Activated CD4-positive, CD25-positive, alpha-beta regulatory T cell treated with anti-CD3 and anti-CD28 coated beads, Interleukin-2, amount 50 U/mL, for 72 hours (primary cell): ENCODE measurements at regions not wholly inside any gene's neighbourhood (a gene's known extent, or its start where the extent isn't known, plus 50 kb on each side); places are given as distances from the start of the nearest gene placed in this dataset.
"Not testable (repeated sequence)": the region's sequence is repeated elsewhere in the genome, so short reads cannot be mapped to it uniquely, and the experiment has no call there.

ENCODE experiments used
- DNase-seq: peaks from one replicate; pipeline ENCODE4 v3.0.0; 2021

GRCh38 chr9:117649126-117649525 lies 55.1 kb upstream of the TLR4 start:
- DNase-seq: no peak

DNA sequence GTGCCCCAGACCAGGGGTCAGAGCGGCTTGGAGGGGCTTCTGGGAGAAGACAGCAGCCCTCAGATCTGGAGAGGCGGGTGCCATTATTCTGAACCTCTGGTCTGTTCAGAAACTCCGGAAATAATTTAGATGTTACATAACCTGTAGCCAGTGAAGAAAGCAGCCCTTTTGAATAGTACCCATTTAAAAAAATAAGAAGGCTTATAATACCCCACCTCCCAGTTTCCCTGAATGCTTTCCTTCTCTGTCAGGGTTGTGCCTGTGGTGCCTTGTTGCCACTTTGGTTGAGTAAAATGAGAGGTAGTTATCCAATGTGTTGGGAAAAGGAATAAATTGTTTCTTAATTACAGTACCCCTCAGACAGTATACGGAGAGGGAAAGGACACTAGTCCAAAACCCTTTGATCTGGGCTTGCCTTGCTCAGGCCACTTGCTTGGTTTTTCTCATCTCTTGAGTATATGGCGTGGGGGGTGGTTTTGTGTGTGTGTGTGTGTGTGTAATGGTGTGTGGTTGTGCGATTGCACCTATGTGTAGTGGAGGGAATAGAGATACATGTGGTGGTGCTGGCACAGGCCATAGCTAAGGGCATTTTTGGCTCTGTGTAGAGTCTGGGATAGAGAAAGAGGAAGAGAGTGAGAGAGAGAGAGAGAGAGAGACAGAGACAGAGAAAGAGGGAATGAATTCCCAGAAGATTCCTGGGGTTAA lies 59.1 kb upstream of the TLR4 start:
- DNase-seq: no peak

GRCh38 chr9:117644133-117644931 lies 59.9 kb upstream of the TLR4 start:
- DNase-seq: peak; percentile 38

DNA sequence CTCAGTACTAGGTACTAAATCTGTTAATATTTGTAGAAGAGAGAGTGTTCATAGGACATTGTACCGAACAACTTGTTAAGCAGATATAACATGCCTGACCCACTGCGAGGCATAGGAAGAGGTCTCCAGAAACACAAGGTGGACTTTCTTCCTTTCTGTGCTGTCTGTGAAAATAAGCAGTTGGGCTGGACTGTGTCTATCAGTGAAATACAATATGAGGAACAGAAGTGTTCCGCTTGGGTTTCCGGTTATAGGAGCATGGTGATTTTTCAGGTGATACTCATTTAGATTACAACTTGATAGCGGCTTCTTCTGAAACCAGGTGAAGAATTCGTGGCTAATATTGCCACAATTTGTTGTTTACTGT lies 60.9 kb upstream of the TLR4 start:
- no peak for DNase-seq

- not testable (repeated sequence) for DNase-seq
These were observed 61.5 kb upstream of the TLR4 start for GRCh38 chr9:117642571-117643287.

DNA sequence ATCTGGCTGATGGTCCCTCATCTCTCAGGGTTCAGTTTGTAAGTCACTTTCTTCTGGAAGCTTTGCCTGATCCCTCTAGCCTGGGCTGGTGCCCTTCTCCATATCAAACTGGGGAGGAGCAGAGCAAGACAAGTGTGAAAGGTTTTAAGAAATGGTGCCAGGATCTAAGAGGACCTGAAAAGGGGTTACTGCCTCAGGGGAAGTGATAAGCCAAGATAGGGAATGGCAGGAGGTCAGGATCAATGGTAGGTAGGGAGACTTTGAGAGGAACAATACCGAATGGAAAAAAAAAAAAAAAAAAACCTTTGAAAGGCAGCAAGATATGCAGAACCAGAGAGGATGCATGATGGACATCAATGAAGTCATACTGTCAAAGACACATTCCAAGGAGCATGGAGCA lies 67.5 kb upstream of the TLR4 start:
- DNase-seq: no peak

DNA sequence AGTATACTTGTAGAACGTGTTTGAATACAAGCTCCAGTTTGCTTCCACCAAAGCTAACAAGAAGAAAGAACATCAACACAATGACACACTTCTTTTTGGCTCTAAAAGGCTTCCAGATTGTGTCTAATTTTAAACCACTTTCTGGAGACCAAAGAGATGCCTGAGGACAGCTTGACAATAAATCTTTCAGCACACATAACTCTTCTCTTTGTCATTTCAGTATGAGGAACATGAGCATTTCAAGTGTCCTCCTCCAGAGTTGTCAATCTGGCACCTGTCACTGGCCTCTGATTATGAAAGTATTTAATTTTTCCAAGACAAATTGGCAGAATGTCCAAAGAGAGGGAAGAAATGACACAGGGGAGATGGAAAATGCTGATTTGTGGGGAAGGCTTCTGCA lies 79.0 kb upstream of the TLR4 start:
- no peak for DNase-seq

GRCh38 chr9:117624106-117624505 lies 80.1 kb upstream of the TLR4 start:
- no peak for DNase-seq

- no peak for DNase-seq
These were observed 81.9 kb upstream of the TLR4 start for GRCh38 chr9:117622347-117622746.

- no peak for DNase-seq
These were observed 87.8 kb upstream of the TLR4 start for GRCh38 chr9:117616431-117616831.

DNA sequence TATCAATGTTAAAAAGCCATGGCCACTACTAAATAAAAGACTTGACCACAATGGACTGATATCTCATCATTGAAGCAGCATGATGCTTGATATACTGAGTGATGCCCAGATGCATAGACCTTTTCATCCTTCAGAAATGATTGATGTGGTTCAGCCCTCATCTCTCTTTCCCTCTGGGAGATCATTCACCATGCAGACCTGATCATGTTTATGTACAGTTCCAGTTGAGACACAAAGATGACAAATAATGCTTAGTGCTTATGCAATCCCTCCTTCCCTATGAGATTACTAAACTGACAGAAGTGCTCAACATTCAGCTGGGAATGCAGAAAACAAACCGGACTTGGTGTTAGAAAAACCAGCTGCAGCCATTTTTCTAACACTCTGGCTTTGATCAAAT lies 91.9 kb upstream of the TLR4 start:
- no peak for DNase-seq

DNA sequence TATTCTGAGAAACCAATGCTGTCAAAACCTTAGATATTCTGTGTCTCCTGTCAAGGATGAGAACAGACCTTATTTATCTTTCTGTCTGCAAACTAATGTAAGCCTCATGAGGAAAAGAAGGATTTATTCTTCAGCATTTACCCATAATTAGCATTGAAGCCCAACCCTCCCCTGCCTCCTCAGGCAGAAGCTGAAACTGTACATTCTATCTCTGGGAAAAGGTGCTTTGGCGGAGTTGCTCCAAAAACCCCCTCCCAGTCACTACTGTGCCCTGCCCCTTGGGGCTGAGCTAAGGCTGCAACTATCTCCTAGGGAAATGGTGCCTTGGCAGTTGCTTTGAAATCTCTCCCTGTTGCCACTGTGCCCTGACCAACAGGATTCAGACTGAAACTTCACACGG lies 106.2 kb upstream of the TLR4 start:
- no peak for DNase-seq

DNA sequence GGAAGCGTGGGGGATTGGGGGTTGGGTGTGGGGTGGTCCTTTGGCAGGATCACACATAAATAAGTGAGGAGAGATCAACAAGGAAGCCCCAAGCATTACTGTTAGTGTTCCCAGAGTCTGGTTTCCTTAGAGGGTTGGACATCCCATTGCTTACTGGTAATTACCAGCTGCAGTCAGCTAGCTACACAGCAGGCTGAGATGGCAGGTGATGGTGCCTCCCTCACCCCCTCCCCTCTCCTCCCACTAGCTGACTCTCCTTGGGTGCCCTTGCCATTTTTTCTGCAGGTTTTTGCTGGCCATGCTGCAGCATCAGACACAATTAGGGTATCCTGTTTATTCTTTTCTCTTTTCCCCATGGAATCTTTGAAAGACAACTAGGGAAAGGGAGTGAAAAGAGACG lies 107.5 kb upstream of the TLR4 start:
- DNase-seq: no peak

DNA sequence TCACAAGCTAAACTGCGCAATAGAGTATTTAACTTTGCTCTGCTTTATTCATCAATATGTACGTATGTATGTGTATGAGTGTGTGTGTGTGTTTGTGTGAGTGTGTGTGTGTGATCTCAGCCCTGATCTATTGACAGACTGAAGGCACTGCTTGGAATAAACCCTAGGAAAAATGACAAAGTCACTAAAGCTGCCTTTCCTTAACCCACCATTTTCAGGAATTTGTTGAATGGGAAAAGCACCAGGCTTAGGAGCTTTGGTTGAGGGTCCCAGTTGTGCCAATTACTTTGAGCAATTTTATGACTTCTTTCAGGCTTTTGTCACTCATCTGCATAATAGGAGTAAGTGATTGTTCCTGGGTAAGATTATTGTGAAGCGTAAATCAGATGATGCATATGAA lies 108.6 kb upstream of the TLR4 start:
- no peak for DNase-seq

DNA sequence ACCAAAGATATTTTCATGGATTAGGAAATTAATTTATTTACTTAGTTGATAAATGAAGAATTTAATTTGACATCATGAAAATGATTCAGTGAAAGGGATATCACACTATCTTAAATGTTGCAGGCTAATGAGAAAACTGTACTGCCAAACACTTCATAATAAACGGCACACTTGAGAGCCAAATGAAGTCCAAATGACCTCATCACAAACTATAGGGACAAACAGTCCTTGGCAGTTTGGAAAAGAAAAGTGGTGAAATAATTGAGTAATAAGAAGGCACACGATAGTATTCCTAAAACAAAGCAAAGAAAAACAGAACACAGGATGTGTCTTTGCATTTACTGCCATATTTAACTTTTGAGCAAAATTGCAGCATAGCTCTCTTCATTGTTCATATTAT lies 116.9 kb upstream of the TLR4 start:
- no peak for DNase-seq

DNA sequence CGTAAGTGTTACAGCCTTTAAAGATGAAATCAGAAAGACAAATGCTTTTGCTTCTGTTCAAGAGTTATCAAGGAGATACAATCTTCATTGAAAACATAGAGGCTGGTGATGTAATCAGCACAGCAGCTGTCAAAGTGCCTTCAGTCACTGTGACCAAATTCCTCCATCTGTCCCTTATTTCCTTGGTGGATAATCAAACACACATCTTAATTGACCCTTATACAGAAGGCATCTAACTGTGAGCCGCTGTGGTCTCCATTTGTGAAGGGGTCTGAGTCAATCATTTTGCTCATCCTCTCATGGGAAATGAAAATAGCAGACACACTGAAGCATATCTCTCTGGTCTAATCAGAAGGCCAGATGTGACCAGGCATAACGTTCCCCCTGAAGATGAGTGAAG lies 130.1 kb upstream of the TLR4 start:
- DNase-seq: no peak

GRCh38 chr9:117564839-117565238 lies 139.4 kb upstream of the TLR4 start:
- no peak for DNase-seq

DNA sequence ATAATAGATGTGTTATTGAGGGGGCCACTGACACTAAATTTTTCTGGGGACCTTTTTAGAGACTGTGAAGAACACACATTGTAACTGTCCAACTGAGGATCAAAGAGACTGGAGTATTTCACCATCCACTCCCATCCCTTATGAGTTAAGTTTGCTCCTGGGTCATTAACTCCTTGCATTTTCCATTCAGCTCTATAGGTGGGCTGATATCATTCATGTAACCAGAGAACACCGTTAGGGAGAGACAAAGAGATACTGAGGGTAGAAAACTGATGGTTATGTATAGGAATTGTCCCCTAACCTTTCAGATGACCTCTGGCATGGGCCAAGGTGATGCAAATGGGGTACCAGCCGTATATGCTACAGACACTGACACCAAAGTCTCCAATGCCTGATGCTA lies 142.4 kb upstream of the TLR4 start:
- no peak for DNase-seq

- peak; percentile 29 for DNase-seq
These were observed 141.2 kb upstream of the ASTN2 start for GRCh38 chr9:117555964-117556629.

DNA sequence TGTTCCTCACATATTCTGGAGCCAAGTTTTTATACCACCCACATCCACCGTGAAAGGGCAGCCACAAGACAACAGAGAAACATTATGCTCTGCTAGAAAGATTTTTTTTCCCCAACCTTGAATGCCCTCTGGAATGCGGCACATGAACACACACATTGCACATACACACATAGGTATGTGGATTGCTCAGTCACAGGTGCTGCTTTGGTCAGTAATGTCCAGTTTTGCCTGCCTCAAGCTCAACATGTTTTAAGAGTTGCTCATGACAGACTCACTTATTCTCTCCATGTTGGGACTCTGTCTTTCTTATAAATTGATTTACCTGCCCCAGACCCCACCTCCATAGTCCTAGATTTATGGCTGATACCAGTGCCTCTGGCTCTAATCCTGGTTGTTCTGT lies 138.0 kb upstream of the ASTN2 start:
- DNase-seq: no peak

- no peak for DNase-seq
These were observed 136.3 kb upstream of the ASTN2 start for GRCh38 chr9:117551171-117551570.

DNA sequence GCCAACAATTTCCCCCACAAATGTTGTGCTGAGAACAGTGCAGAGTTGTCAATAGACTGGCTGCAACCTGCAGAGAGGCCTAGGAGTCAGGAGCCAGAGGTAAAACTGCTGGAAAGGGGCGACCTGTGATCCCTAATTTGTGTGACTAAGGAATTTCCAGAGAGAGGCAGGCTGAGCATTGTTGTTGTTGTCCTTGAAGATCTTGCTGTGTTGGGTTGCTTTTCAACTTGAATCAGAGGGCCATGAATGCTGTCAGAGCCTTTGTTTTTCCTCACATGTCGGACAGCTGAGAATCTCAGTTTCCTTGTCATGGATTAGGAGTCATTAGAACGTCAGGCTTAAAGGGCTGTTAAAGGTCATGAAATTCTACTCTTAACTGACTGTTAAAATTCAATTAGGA lies 134.6 kb upstream of the ASTN2 start:
- no peak for DNase-seq

GRCh38 chr9:117548556-117548955 lies 133.7 kb upstream of the ASTN2 start:
- DNase-seq: no peak

GRCh38 chr9:117547904-117548303 lies 133.0 kb upstream of the ASTN2 start:
- no peak for DNase-seq
